Vagina (tissue), 2 donors: ENCODE measurements at regions not wholly inside any gene's neighbourhood (a gene's known extent, or its start where the extent isn't known, plus 50 kb on each side); places are given as distances from the start of the nearest gene placed in this dataset.
A peak's percentile ranks its signal among the peaks of the same experiment; 100 is the strongest.

Source experiments
- DNase-seq, 2 donors: peaks; one replicate each; pipeline ENCODE4 v3.0.0-alpha.2; 2017; ENCODE audit errors: extremely low spot score in 2 of 2
- H3K27ac ChIP-seq: fragments of 200-600 bp; sonication (generic); one replicate; pipeline ENCODE4 v1.5.1; 2019
- H3K27me3 ChIP-seq: fragments of 200-600 bp; sonication (generic); one replicate; pipeline ENCODE4 v1.5.1; 2019
- H3K36me3 ChIP-seq, 2 donors: fragments of 200-600 bp; sonication (generic); one replicate each; pipeline ENCODE4 v1.5.1; 2017 to 2019
- H3K4me1 ChIP-seq: fragments of 200-600 bp; sonication (generic); one replicate; pipeline ENCODE4 v1.5.1; 2019
- H3K4me3 ChIP-seq, 2 donors: fragments of 200-600 bp; sonication (generic); 1 replicate in 1 of 2; 2 replicates in 1 of 2; pipeline ENCODE4 v1.5.1; 2016 to 2019
- H3K9me3 ChIP-seq: fragments of 200-600 bp; sonication (generic); one replicate; pipeline ENCODE4 v1.5.1; 2019
- POLR2A ChIP-seq, 2 donors: fragments of 450-650 bp; IDR thresholded peaks; one replicate each; pipeline ENCODE4 v1.6.1; 2017; ENCODE audit warnings: antibody characterized with exemption in 2 of 2, mild to moderate bottlenecking in 2 of 2, moderate library complexity in 2 of 2
- POLR2AphosphoS5 ChIP-seq, 2 donors: sonication (generic); formaldehyde crosslinking; IDR thresholded peaks; one replicate each; pipeline ENCODE4 v1.9.0; 2017; ENCODE audit warnings: antibody characterized with exemption in 2 of 2, mild to moderate bottlenecking in 2 of 2, low read depth in 1 of 2; ENCODE audit not compliant: insufficient read depth in 1 of 2
- intact Hi-C: fragments of 100-400 bp; cut with DNase I; formaldehyde crosslinking; loops from one replicate; pipeline ENCODE4 v1.15.1; 2023
- TF ChIP-seq, protein P1 (sequence below), 3 experiments: fragments of 450-650 bp in 2 of 3; fragments of 200-600 bp in 1 of 3; sonication (generic) in 1 of 3; IDR thresholded peaks; one replicate each; pipeline ENCODE4 v1.5.1; 2017 to 2019; ENCODE audit warnings: antibody characterized with exemption in 3 of 3, mild to moderate bottlenecking in 2 of 3, moderate library complexity in 2 of 3

DNA sequence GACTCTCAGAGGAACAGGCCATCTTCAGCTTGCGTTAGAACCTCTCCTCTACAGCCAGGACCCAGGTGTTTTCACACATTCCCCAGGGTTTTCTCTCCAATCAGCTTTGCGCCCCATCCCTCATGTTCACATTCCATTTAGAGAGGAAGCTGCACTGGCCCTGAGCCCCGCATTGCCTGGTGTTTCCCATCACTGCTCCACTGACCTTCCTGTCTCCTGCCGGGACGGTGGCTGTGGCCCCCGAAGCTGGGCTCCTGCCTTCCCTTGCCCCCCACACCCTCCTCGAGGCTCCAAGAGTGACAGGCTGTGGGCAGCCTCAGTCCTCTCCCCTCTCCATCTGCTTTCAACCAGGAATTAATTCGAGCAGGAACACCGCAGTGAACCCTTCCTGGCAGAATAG lies 357.3 kb downstream of the THBS2 start:
- Histone ChIP-seq H3K27me3 (no peaks in the 10 kb centered on the region), H3K36me3 (no peaks in the 10 kb centered on the region), H3K4me3 (no peak overlapping the region), H3K4me1 (peaks cover 9% of the 10 kb centered on the region), H3K27ac (no peak overlapping the region), H3K9me3 (no peaks in the 10 kb centered on the region)
- DNase-seq, result no peak
- TF ChIP-seq POLR2AphosphoS5 (IDR thresholded peaks at IDR 0.05; ENCODE audit: insufficient read depth in 1 of 2, low read depth in 1 of 2) (no peak), POLR2A (IDR thresholded peaks at IDR 0.05) (no peak)
- TF ChIP-seq, protein P1, sequence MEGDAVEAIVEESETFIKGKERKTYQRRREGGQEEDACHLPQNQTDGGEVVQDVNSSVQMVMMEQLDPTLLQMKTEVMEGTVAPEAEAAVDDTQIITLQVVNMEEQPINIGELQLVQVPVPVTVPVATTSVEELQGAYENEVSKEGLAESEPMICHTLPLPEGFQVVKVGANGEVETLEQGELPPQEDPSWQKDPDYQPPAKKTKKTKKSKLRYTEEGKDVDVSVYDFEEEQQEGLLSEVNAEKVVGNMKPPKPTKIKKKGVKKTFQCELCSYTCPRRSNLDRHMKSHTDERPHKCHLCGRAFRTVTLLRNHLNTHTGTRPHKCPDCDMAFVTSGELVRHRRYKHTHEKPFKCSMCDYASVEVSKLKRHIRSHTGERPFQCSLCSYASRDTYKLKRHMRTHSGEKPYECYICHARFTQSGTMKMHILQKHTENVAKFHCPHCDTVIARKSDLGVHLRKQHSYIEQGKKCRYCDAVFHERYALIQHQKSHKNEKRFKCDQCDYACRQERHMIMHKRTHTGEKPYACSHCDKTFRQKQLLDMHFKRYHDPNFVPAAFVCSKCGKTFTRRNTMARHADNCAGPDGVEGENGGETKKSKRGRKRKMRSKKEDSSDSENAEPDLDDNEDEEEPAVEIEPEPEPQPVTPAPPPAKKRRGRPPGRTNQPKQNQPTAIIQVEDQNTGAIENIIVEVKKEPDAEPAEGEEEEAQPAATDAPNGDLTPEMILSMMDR (IDR thresholded peaks at IDR 0.05), result no peak
- intact Hi-C loops, result no loop called here

DNA sequence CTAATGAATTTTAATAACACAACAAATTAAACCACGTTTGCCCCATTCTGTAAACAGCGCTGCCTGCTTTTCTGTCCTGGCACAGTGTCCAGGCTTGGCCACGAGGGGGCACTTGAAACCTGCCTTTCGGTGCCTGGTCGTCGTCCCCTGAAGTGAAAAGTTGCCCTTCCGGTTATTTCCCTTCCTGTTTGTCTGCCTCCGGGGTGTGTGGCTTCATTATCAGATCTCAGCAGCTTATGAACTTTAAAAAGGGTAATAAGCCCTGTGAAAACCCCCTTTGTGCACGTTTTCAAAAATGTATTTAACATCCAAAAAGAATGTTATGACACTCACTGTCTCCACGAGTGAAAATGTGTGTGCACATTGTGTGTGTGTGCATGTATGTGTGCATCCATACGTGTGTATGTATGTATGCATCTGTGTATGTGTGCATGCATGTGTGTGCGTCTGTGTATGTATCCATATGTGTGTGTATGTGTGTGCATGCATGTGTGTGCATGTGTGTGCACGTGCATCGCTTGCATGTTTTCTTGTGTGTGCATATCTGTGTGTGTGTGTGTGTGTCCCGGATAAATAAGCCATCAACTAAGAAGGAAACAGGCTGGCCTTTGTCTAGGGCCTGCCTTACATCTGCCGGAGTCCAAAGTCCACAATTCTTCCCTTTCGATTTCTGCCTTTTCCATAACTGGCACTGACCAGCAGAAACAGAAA lies 358.4 kb downstream of the THBS2 start:
- H3K27ac ChIP-seq, result no peak overlapping the region

DNA sequence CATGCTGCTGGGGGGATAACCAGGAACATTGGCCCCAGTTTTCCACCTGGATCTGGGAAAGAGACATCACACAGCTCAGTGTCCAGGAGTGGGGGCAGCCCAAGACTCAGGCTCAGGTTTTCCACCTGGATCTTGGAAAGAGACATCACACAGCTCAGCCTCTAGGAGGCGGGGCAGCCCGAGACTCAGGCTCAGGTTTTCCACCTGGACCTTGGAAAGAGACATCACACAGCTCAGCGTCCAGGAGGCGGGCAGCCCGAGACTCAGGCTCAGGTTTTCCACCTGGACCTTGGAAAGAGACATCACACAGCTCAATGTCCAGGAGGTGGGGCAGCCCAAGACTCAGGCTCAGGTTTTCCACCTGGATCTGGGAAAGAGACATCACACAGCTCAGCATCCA lies 361.6 kb downstream of the THBS2 start:
- no peak for DNase-seq
- no peak overlapping the region for H3K4me3 ChIP-seq
- H3K36me3 ChIP-seq, result no peaks in the 10 kb centered on the region
- H3K27me3 ChIP-seq, result no peaks in the 10 kb centered on the region
- H3K4me1 ChIP-seq, result peaks cover 9% of the 10 kb centered on the region
- H3K27ac ChIP-seq, result no peak overlapping the region
- H3K9me3 ChIP-seq, result no peaks in the 10 kb centered on the region
- intact Hi-C loops, result no loop called here
- no peak for TF ChIP-seq POLR2AphosphoS5 (IDR thresholded peaks at IDR 0.05; ENCODE audit: insufficient read depth in 1 of 2, low read depth in 1 of 2)
- TF ChIP-seq POLR2A (IDR thresholded peaks at IDR 0.05), result no peak
- TF ChIP-seq, protein P1 (IDR thresholded peaks at IDR 0.05), result no peak

More for the DNA sequence above, 358.4 kb downstream of the THBS2 start:
- Histone ChIP-seq H3K36me3 (no peaks in the 10 kb centered on the region), H3K4me1 (peaks cover 9% of the 10 kb centered on the region), H3K27me3 (no peaks in the 10 kb centered on the region), H3K9me3 (no peaks in the 10 kb centered on the region), H3K4me3 (peak overlapping the region in 1 of 2 donors; percentile 16)
- intact Hi-C loops, result no loop called here
- DNase-seq, result no peak
- TF ChIP-seq, protein P1 (IDR thresholded peaks at IDR 0.05), result peak; percentile 88 to 91 (median 88)
- TF ChIP-seq POLR2A (IDR thresholded peaks at IDR 0.05) (no peak), POLR2AphosphoS5 (IDR thresholded peaks at IDR 0.05; ENCODE audit: insufficient read depth in 1 of 2, low read depth in 1 of 2) (peak in 1 of 2 donors; percentile 37)

DNA sequence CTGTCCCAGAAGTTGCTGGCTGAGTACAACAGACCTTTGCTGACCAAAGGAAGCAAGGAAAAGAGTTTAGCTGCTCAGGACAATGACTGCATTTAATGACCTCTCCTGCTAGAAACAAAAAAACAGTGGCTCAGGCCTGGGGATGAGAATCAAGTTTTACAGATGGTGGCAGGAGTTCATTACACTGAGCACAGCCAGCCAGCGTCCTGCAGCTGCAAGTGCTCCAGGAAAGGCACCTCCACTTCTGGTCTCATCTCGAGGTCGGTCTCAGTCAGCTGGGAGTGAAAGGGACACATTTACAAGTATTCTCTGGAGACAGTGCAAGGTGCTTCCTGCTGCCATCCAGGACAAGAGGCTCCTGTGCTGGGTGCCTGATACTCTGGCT lies 362.7 kb downstream of the THBS2 start:
- no peaks in the 10 kb centered on the region for H3K27me3 ChIP-seq
- intact Hi-C loops, result no loop called here
- no peaks in the 10 kb centered on the region for H3K9me3 ChIP-seq
- TF ChIP-seq, protein P1 (IDR thresholded peaks at IDR 0.05), result no peak
- no peak for DNase-seq
- no peak overlapping the region for H3K4me3 ChIP-seq
- no peaks in the 10 kb centered on the region for H3K36me3 ChIP-seq
- H3K4me1 ChIP-seq, result peaks cover 9% of the 10 kb centered on the region
- H3K27ac ChIP-seq, result no peak overlapping the region

GRCh38 chr6:168890306-168890980 lies 363.2 kb downstream of the THBS2 start:
- no peak overlapping the region for H3K27ac ChIP-seq
- intact Hi-C loops, result no loop called here
- no peak for DNase-seq

More at GRCh38 chr6:168890306-168890980, 363.2 kb downstream of the THBS2 start:
- Histone ChIP-seq H3K4me1 (peaks cover 8% of the 10 kb centered on the region), H3K27me3 (no peaks in the 10 kb centered on the region), H3K9me3 (no peaks in the 10 kb centered on the region), H3K36me3 (no peaks in the 10 kb centered on the region), H3K4me3 (no peak overlapping the region)
- TF ChIP-seq, protein P1 (IDR thresholded peaks at IDR 0.05), result no peak
- no peak for TF ChIP-seq POLR2A (IDR thresholded peaks at IDR 0.05)
- TF ChIP-seq POLR2AphosphoS5 (IDR thresholded peaks at IDR 0.05; ENCODE audit: insufficient read depth in 1 of 2, low read depth in 1 of 2), result no peak
